Uterus (tissue), 2 donors: ENCODE measurements at regions not wholly inside any gene's neighbourhood (a gene's known extent, or its start where the extent isn't known, plus 50 kb on each side); places are given as distances from the start of the nearest gene placed in this dataset.

Experiments
- POLR2A ChIP-seq, 2 donors: fragments of 450-650 bp; IDR thresholded peaks; one replicate each; pipeline ENCODE4 v1.6.1; 2016; ENCODE audit warnings: antibody characterized with exemption in 2 of 2, mild to moderate bottlenecking in 1 of 2, moderate library complexity in 1 of 2
- TF ChIP-seq, protein P1 (sequence below), 4 experiments: fragments of 200-600 bp in 2 of 4; fragments of 450-650 bp in 2 of 4; sonication (generic) in 2 of 4; IDR thresholded peaks; one replicate each; pipeline ENCODE4 v1.5.1; 2016 to 2019; ENCODE audit warnings: antibody characterized with exemption in 4 of 4, mild to moderate bottlenecking in 2 of 4, moderate library complexity in 1 of 4

- TF ChIP-seq POLR2A (IDR thresholded peaks at IDR 0.05) = no peak
- TF ChIP-seq, protein P1, sequence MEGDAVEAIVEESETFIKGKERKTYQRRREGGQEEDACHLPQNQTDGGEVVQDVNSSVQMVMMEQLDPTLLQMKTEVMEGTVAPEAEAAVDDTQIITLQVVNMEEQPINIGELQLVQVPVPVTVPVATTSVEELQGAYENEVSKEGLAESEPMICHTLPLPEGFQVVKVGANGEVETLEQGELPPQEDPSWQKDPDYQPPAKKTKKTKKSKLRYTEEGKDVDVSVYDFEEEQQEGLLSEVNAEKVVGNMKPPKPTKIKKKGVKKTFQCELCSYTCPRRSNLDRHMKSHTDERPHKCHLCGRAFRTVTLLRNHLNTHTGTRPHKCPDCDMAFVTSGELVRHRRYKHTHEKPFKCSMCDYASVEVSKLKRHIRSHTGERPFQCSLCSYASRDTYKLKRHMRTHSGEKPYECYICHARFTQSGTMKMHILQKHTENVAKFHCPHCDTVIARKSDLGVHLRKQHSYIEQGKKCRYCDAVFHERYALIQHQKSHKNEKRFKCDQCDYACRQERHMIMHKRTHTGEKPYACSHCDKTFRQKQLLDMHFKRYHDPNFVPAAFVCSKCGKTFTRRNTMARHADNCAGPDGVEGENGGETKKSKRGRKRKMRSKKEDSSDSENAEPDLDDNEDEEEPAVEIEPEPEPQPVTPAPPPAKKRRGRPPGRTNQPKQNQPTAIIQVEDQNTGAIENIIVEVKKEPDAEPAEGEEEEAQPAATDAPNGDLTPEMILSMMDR (IDR thresholded peaks at IDR 0.05) = no peak
These were observed 527.1 kb downstream of the TYW1 start for GRCh38 chr7:67523713-67524112.
